NCI-H1092 (cell line): ENCODE measurements at regions not wholly inside any gene's neighbourhood (a gene's known extent, or its start where the extent isn't known, plus 50 kb on each side); places are given as distances from the start of the nearest gene placed in this dataset.

Experiments used
- DNase-seq: peaks from one replicate; lab custom pipeline; 2025; lab: John Stamatoyannopoulos, UW

DNA sequence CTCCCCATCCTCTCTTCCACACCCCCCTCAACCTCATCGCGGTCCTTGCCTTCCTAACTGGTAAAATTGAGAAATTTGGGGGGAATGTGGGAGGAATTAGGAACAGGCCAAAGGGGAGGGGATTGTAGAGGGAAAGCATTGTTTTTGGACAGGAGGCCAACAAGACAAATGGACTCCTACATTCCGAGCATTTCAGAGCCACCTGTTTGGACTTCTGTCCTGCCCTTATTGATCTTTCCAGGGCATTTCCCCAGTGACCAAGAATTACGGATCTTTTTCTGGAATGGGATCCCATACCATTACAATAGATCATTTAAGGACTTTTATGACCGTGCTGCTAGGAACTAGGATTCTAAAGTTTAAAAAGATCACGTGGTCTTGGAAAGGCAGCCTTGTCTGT lies 221.3 kb upstream of the ASIC2 start:
- no peak for DNase-seq

DNA sequence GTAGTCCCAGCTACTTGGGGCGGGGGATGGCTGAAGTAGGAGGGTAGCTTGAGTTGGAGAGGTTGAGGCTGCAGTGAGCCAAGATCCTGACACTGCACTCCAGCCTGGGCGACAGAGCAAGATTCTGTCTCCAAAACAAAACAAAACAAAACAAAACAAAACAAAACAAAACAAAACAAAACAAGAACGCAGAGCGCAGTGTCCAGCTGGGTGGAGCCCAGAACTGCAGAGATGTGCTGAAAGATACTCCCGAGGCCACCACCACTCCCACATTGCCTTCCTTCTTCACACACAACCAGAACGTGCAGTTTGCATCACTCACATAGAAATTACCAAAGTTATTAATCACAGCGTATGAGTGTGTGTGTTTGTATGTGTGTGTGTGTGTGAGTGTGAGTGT lies 222.9 kb upstream of the ASIC2 start:
- DNase-seq = no peak

DNA sequence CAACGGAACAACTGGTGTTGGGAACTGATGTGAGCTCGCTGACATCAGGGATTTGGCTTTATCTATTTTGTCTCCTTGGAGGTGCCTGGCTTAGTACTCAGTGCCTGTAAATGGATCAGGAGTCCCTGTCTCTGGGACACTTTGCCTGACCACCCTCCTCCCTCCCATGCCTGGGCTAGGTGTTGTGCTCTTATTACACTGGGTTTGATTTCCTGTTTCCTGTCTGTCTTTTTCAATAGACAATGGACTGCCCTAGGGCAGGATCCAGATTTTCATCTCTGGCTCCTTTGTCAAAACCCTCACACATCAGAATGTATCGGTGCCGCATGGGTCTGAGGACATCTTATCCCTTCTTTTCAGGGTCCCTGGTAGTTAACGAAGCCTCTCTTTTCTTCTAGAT lies 223.6 kb upstream of the ASIC2 start:
- no peak for DNase-seq

DNA sequence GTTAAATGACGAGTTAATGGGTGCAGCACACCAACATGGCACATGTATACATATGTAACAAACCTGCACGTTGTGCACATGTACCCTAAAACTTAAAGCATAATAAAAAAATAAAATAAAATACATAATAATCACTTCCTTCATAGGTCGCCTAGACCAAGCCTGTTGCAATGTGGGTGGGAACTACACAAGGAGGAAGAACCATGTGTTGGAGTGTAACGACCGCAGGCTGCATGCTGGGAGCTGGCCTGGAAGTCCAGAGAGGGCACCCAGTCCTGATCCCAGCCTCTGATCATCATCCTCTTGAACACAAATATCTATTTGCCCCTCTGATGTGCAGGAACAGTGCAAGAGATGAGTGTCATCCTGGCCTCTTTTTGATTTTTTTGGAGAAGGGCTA lies 224.7 kb upstream of the ASIC2 start:
- DNase-seq = no peak

DNA sequence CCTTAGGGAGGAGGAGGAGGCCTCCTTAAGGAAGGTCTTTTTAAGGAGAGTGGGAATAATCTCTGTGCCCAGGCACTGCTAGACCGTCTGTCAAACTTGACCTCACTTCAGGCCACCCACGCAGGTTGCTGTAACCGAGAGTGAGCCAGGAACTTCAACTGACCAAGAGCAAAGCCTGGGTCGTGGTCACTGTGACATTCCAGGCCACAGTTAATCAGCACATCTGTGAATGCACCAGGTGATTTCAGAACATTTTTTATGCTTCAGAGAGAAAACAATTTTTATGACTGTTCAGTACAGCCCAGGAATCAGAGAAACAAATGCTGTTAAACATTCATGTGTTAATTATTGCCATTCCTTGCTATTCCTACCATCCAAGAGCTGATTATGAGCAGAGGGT lies 226.6 kb upstream of the ASIC2 start:
- DNase-seq = no peak

DNA sequence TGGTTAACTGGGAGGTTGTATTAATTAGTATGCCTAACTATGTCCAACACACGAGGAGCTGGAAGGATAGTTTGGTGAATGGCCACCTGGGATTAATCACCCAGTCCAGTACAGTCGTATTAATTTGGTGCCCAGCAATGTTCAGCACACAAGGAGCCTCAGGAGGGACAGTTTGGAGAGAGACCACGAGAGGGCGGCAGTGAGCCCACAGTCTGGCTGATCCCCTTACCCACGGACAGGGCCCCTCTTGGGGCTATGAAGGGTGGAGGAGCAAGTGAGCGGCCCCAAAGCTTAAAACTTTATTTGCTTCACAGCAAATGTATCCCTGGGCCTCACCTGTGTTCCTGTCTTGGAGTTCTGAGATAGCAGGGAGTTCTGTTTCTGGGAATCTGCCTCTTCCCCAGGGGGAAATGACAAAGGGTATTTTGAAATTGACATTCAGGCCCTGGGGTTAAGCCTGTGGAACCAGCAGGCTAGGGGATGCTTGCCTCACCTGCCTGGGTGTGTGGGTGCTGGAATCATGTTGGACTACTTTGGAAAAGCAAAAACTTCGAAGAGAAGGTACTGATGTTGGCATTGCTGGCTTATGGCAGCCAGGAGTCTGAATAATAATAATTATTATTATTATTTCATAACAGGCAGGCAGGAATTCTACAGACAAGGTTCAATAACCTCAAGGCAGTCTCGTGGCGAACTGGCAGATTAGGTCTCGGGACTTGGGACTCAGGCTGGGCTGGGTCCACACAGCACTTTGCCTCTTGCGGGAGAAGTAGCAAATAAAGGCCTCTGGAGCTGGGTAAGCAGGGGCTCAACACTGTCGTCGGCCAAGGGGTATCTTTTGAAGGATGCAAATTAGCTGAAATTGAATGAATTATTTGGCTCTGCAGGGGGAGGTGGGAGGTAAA lies 227.6 kb upstream of the ASIC2 start:
- peak; percentile 8 for DNase-seq

DNA sequence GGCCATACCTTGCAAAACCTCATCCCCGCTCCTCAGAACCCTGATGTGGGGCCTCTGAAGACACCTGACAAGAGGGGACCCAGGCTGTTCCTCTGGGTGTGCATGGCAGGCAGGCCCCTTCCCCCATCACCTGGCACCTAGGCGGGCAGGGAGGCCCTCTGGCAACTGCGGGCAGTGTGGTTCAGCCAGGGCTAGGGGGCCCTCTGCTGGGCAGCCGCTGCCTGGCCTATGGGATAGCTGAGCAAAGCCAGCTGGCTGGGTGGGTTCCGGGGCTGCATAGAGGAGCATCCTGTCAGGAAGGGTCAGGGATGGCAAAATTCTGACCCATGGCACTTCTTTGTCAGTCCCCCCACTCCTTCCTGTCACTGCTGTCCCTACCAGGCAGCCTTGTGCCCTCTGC lies 228.7 kb upstream of the ASIC2 start:
- DNase-seq = no peak

DNA sequence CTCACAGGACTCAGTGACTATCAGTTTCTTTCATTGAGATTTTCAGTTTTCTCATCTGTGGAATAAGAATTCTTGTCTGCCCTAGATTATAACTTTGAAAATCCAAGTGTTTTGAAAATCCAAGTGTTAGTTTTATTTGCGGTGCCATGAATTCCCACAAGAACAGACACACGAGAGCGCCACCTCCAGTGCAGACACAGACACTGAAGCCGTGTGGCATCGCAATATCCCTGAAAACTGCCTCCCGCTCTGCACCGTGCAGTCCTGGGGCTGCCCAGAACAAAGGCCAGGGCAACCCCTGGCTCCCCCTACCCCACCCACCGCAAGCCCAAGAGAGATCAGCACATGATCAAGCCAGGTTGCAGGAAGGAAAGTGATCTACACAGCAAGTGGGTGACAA lies 229.5 kb upstream of the ASIC2 start:
- no peak for DNase-seq

DNA sequence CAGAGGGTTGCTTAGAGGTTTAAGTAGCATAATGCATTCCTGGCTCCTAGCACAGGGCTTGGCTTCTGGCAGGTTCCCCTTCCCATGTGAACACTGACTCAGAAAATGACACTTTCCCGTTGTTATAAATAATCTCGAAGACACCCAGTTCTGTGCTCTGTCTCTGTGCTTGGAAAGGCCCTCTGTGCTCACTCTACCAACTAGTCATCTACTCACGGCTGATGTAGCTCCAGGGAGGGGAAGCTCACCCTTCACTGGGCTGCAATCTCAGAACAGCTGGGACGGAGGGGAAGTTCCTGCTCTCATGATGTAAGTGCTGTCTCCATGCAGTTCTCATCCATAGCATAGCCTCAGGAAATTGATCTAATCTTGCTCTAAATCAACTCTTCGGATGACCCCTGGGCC lies 230.5 kb upstream of the ASIC2 start:
- no peak for DNase-seq

DNA sequence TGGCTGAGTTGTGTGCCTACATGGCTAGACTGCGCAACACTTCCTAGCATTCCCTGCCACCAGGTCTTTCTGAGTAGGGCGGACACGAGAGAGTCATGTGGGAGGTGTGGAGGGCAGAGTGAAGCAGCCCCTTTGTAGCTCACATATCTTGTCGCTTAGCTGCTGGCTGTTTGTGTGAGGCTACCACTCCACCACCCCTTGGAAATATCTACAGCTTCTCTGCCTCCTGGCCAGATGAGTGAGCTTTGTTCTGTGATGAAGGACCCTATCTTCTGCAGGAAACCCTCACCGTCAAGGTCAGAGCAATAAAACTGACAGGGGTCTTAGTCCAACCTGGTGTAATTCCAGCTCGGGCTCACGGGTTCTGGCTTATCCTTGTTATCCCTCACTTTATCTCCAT lies 232.1 kb upstream of the ASIC2 start:
- DNase-seq = no peak

DNA sequence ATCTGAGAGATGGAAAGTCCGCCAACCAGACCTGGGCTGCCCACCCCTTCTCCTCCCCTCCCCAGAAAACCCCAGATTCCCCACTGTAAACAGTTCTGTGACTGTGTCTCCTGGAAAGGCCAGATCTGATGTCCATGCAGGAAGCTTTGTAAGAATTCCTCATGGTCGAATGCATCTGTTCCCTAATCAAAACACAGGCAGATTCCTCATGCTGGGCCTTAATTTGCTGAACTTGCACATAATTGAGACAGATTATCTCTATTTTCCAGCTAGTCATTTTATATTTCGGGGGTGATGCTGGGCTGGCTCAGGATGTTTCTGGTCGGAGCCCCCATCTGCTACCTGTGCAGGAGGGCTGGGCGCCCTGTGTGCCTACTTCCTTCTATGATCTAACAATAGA lies 233.6 kb upstream of the ASIC2 start:
- no peak for DNase-seq

DNA sequence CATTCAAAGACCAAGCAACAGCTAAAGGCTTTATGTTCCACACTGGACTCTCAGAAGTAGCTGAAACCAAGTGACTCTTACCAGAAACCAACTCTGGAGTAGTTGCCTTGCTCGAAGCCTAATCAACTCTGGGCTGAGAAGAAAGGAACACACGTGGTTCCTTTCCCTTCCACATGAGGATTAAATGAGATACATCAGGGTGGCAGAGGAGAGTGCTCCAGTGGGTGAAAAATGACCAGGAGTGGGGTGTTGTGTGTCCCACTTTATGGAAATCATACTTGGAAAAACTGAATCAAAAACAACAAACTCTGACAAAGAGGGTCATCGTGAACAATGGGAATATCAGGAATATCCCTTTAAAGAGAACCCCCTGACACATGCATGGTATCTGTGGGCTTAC lies 234.2 kb upstream of the ASIC2 start:
- DNase-seq = no peak

DNA sequence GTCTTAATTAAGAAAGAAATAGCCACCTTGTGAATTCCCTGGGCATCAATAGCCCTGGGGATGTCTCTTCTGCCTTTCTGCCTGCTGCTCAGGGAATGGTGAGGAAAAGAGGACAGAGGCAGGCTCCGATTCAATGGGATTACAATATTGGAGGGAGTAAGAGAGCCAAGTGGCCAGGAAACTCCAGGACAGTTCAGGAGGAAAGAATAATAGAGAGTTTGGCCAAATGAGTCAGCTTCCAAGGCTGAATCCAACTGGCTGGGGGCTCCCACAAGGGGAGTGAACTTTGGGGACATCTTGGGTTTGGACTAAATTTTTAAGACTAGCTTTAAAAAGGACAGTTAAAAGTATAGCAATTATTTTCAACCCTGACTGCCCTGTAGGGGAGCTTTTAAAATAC lies 235.8 kb upstream of the ASIC2 start:
- no peak for DNase-seq

DNA sequence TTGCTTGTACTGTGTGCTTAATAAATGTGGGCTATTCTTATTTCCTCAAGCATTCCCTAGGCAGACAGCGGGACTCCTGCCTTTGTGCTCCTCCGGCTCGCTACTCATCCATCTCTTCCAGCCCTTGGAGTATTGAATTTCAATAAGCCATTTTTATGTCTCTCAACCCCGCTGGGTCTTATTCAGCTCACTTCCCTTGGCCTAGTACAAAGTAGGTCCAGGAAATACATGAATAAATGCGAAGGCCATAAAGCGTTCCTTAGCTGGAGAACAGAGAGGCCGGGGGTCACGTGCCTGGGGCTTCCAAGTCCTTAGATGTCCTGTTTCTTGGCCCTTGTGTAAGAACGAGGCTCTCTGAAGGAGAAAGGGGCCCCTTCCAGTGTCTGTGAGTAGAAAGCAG lies 236.7 kb upstream of the ASIC2 start:
- DNase-seq = no peak

DNA sequence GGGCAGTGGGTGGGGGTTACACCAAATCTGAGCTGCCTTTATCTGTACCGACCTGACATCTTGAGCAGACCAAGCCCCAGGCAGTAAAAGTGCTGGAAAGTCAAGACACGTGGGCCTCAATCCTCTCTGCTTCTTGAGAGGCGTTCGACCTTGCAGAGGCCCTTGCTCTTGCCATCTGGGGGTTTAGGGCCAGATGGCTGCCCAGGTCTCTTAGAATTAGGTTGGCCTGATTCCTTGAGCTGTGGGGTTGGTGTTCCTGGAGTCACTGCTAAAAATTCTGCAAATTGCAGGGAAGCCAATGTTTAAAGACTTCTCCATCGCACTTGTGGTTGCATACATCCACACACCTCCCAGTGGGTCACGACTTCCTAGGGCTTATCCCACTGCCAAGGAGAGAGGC lies 238.2 kb upstream of the ASIC2 start:
- DNase-seq = no peak

DNA sequence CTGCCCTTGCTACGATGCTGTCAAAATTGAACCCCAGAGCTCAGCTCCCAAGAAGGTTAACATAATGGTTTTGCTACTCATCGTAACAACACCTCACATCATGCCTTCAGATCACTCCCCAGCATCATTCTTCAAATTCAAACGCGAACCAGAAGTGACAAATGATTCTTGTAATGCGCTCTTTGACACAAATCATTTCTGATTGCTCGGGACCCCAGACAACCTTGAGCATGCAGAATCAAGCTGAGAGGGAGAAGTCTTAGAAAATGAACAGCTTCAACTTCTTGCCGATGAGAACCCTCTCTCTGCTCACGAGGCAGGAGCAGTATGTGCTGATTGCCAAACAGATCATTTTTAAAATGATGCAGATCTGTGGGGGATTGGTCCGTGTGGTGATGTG lies 241.0 kb upstream of the ASIC2 start:
- DNase-seq = no peak

DNA sequence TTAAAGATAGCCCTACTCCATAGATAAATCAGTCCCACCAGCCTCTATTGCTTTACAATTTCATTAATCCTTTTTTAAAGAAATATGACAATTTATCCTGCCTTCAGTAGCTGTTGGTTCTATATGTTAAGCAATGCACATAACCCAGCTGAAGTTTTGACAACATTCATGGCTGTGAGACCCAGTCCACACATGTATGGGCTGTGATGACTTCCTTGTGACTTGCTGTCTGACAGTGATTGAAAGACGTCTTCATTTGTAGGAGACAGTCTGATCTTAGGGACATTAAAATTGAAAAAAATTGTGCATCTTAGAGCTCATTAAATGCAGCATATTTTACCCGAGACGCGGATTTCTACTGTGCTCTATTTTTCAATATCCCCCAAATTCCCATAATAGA lies 252.0 kb upstream of the ASIC2 start:
- DNase-seq = no peak

DNA sequence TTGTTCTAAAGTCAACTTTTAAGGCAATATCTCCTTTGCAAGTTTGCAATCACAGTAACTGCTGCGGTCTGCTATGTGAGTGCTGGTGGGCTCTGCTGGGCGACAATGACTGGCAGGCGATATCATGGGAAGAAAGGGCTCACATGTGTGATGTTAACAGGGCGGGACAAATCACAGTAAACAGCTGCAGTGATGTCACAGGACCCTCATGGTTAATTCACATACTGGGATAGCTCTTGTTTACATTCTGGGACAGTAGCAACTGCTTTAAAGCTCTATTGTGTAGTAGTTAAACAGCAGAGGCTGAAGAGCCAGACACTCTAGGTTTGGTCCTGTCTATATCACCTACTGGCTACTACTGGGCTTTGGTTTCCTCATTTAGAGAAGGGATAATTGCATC lies 257.2 kb upstream of the ASIC2 start:
- no peak for DNase-seq

DNA sequence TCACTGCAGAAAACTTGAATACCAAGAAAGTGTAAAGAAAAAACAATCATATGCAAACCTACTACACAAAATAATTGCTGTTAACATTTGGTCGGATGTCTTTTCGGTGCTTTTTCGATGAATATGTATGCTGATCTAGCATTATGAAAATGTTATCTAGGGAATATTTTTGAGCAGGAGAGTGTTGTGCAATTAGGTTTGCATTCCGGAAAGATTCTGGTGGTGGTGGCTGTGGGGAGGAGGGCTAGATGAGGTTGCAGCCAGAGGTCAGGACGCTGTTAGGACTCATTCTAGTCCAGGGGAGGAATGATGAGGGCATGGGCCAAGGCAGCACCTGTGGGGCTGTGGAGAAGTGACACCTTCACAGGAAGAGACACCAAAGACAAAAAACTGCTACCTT lies 258.0 kb upstream of the ASIC2 start:
- DNase-seq = no peak

DNA sequence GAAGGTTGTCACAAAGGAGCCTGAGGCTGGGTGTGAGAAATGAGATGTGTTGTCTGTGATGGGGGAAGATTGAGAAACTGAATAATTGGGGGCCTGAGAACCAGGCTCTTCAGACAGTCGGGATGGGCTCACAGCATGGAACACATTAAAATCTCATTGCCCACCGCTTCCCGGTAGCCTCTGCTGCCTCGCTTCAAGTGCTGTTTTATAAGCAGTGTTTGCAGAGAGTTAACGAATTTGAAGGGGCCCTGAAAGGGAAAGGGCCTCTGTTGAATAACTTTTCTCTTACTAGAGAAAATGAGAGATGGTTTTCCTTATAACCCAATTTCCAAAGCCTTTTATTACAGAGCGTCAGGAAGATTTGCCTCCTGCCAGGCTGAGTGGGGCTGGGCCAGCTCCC lies 258.8 kb upstream of the ASIC2 start:
- no peak for DNase-seq

DNA sequence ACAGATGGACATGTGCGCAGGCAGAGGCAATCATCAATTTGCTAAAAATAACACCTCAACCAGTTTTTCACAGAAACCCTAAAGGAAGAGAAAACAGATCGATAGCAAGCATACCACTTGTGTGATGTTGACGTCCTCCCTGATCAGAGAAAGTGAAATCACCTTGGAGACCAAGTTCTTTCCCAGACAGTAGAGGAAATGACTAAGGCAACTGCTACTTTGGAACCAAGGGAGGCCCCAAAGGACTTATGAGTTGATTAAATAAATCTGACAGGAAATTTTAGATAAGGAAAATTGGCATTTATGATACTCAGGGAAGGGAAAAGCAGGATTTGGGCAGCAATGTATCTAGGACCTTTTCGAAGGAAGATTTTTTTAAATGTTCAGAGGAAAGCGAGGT lies 267.1 kb upstream of the ASIC2 start:
- DNase-seq = no peak

DNA sequence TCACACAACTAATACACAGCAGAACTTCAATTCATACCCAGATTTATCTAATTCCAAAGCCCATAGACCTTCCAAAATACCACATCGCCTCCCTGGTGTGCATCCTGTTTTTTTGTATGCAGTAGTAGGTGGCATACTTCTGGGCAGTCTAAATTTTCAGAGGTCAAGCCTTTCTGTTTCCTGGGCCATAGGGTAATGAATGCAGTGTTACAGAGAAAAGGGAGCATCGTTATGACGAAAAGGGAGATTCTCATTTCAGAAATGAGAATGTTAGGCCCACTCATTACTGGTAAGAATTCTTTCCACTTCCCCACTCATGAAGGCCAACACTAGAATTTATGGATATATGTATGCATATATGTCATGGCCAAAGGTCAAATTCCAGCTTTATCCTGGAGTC lies 267.8 kb upstream of the ASIC2 start:
- DNase-seq = no peak

DNA sequence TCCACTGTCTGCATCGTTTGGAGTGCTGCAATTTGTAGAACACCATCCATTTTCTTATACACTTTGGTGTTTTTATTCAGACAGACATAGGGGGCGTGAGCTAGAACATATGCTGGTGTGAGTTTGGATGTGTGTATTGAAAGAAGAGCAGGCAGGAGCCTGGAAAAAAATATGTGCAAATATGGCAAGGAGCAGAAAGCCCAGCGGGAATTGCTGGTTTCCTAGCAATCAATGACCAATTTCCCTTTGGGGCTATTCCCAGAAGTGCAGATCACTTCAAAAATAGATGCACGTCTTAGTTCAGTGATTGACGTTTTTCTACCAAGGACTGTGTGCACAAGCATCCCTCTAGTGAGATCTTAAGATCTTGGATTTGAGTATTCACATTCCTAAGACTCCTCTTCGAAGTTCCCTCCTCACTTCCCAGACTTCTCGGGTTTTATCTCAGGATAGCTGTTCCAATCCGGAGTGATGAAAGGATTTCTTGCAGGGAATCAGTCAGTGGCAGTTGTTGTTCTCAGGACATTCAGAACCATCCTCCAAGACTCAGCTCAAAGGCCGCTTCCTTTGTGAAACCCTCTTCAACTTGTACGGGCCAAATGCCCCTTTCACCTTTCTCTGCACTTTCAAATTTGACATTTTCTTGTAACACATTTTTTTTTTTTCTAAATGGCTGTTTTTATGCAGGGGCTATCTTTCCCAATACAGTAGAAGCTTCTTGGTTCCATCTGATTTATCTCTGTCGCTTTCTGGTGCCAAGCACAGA lies 268.7 kb upstream of the ASIC2 start:
- DNase-seq = no peak

DNA sequence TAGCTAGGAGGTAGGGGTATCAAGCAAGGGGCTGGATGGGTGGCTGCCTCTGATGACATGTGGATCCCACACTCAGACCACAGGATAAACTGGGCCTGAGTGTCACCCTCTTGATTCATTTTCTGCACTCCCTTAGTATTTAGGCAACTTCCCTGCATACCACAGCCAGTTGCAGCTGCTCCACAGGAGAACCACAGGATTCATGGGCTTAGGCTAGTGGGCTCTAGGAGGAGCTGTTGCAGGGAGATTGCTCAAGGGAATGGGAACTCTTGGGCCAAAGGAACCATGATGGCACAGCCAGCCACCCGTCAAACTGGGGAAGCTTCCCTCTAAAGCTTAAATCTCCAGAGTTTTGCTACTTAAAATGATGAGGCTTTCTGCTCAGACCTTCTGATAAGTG lies 269.7 kb upstream of the ASIC2 start:
- no peak for DNase-seq
